Peyer's patch (tissue), 4 donors: ENCODE measurements at regions not wholly inside any gene's neighbourhood (a gene's known extent, or its start where the extent isn't known, plus 50 kb on each side); places are given as distances from the start of the nearest gene placed in this dataset.

Experiments
- POLR2A ChIP-seq, 2 donors: fragments of 450-650 bp; IDR thresholded peaks; one replicate each; pipeline ENCODE4 v1.5.1; 2017; ENCODE audit warnings: antibody characterized with exemption in 2 of 2, mild to moderate bottlenecking in 2 of 2, moderate library complexity in 2 of 2
- TF ChIP-seq, protein P1 (sequence below), 6 experiments: fragments of 450-650 bp in 4 of 6; fragments of 200-600 bp in 2 of 6; sonication (generic) in 1 of 6; IDR thresholded peaks; one replicate each; pipeline ENCODE4 v1.5.1; 2017 to 2019; ENCODE audit warnings: antibody characterized with exemption in 6 of 6, mild to moderate bottlenecking in 3 of 6, moderate library complexity in 1 of 6

DNA sequence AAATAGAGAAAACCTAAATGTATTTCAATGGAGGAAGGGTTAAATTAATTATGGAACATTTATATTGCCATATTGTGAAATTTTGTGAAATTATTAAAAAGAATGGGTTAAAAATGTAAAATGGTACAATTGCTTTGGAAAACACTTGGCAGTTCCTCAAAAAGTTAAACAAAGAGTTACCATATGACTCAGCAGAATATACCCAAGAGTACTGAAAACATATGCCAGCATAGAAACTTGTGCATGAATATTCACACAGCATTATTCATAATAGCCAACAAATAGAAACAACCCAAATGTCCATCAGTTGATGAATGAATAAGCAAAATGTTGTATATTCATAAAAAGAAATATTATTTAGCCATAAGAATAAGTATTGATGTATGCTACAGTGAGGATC lies 181.0 kb upstream of the MAST4 start:
- TF ChIP-seq, protein P1, sequence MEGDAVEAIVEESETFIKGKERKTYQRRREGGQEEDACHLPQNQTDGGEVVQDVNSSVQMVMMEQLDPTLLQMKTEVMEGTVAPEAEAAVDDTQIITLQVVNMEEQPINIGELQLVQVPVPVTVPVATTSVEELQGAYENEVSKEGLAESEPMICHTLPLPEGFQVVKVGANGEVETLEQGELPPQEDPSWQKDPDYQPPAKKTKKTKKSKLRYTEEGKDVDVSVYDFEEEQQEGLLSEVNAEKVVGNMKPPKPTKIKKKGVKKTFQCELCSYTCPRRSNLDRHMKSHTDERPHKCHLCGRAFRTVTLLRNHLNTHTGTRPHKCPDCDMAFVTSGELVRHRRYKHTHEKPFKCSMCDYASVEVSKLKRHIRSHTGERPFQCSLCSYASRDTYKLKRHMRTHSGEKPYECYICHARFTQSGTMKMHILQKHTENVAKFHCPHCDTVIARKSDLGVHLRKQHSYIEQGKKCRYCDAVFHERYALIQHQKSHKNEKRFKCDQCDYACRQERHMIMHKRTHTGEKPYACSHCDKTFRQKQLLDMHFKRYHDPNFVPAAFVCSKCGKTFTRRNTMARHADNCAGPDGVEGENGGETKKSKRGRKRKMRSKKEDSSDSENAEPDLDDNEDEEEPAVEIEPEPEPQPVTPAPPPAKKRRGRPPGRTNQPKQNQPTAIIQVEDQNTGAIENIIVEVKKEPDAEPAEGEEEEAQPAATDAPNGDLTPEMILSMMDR (IDR thresholded peaks at IDR 0.05), result no peak
- no peak for TF ChIP-seq POLR2A (IDR thresholded peaks at IDR 0.05)
